Smooth muscle cell (in vitro differentiated cells): ENCODE measurements at regions not wholly inside any gene's neighbourhood (a gene's known extent, or its start where the extent isn't known, plus 50 kb on each side); places are given as distances from the start of the nearest gene placed in this dataset.

Source experiments
- DNase-seq: peaks from one replicate; lab custom pipeline; 2025; ENCODE audit not compliant: unreplicated experiment; lab: John Stamatoyannopoulos, UW
- H2AFZ ChIP-seq: fragments of 200-600 bp; sonication (generic); 2 replicates; pipeline ENCODE4 v1.6.0; 2016; ENCODE audit warnings: antibody characterized with exemption, low read depth, mild to moderate bottlenecking
- H3F3A ChIP-seq: fragments of 200-600 bp; sonication (generic); 2 replicates; pipeline ENCODE4 v1.6.0; 2017; ENCODE audit warnings: antibody characterized with exemption, low read depth
- H3K27ac ChIP-seq: fragments of 200-600 bp; sonication (generic); 2 replicates; pipeline ENCODE4 v1.5.1; 2016; ENCODE audit warnings: low read depth, mild to moderate bottlenecking
- H3K27me3 ChIP-seq: fragments of 200-600 bp; sonication (generic); 2 replicates; pipeline ENCODE4 v1.6.1; 2016; ENCODE audit warnings: low read depth, mild to moderate bottlenecking
- H3K36me3 ChIP-seq: fragments of 200-600 bp; sonication (generic); 2 replicates; pipeline ENCODE4 v1.5.1; 2016; ENCODE audit warnings: low read depth
- H3K4me1 ChIP-seq: fragments of 200-600 bp; sonication (generic); 2 replicates; pipeline ENCODE4 v1.5.1; 2016; ENCODE audit warnings: low read depth
- H3K4me2 ChIP-seq: fragments of 200-600 bp; sonication (generic); 2 replicates; pipeline ENCODE4 v1.6.0; 2016; ENCODE audit warnings: mild to moderate bottlenecking
- H3K4me3 ChIP-seq: fragments of 200-600 bp; sonication (generic); 2 replicates; pipeline ENCODE4 v1.5.1; 2016; ENCODE audit warnings: mild to moderate bottlenecking
- H3K79me2 ChIP-seq: fragments of 200-600 bp; sonication (generic); 2 replicates; pipeline ENCODE4 v1.6.0; 2016; ENCODE audit warnings: low read depth, mild to moderate bottlenecking
- H3K9ac ChIP-seq: fragments of 200-600 bp; sonication (generic); 2 replicates; pipeline ENCODE4 v1.6.0; 2016; ENCODE audit warnings: low read depth
- H3K9me3 ChIP-seq: fragments of 200-600 bp; sonication (generic); replicated peaks from 2 replicates; pipeline ENCODE4 v1.5.1; 2016; ENCODE audit warnings: low read depth
- H4K20me1 ChIP-seq: fragments of 200-600 bp; sonication (generic); 2 replicates; pipeline ENCODE4 v1.6.0; 2016; ENCODE audit warnings: low read depth
- CTCF ChIP-seq: fragments of 200-600 bp; sonication (generic); IDR thresholded peaks from 2 replicates; pipeline ENCODE4 v1.5.1; 2017; ENCODE audit warnings: borderline replicate concordance, mild to moderate bottlenecking, antibody characterized with exemption; ENCODE audit not compliant: insufficient read depth, poor library complexity, severe bottlenecking
- WGBS: methylation state at CpG from one replicate; pipeline ENCODE4 v1.1.7; 2016; ENCODE audit warnings: low lambda C conversion rate; 5-methylcytosine and 5-hydroxymethylcytosine counted together

- H3K79me2 ChIP-seq = no peaks in the 10 kb centered on the region
- TF ChIP-seq CTCF = no peak
- H3K27ac ChIP-seq = no peak overlapping the region
- no peaks in the 10 kb centered on the region for H3K27me3 ChIP-seq
- H3K9me3 ChIP-seq = no peaks in the 10 kb centered on the region
- H3K4me1 ChIP-seq = no peaks in the 10 kb centered on the region
- no peak overlapping the region for H3K4me3 ChIP-seq
- no peaks in the 10 kb centered on the region for H4K20me1 ChIP-seq
- no peaks in the 10 kb centered on the region for H3K36me3 ChIP-seq
- H3F3A ChIP-seq = no peaks in the 10 kb centered on the region
- H3K4me2 ChIP-seq = no peak overlapping the region
- WGBS = 89% methylated on average over 3 of the region's 3 CpGs
- H2AFZ ChIP-seq = no peak overlapping the region
- H3K9ac ChIP-seq = no peak overlapping the region
- no peak for DNase-seq
Observed at GRCh38 chrX:20609916-20610415, 343.3 kb upstream of the RPS6KA3 start.

- no peak for TF ChIP-seq CTCF
- DNase-seq = no peak
- Histone ChIP-seq H3K4me2 (no peak overlapping the region), H3K4me1 (no peaks in the 10 kb centered on the region), H2AFZ (no peak overlapping the region), H3K36me3 (no peaks in the 10 kb centered on the region), H3K9ac (no peak overlapping the region), H3K27ac (no peak overlapping the region), H3K27me3 (no peaks in the 10 kb centered on the region), H4K20me1 (no peaks in the 10 kb centered on the region), H3K4me3 (no peak overlapping the region), H3K9me3 (no peaks in the 10 kb centered on the region), H3F3A (no peaks in the 10 kb centered on the region), H3K79me2 (no peaks in the 10 kb centered on the region)
- 78% methylated on average over 4 of the region's 4 CpGs for WGBS
Observed at GRCh38 chrX:20606831-20607230, 340.1 kb upstream of the RPS6KA3 start.

GRCh38 chrX:20596856-20597255 is 330.1 kb upstream of the RPS6KA3 start:
- Histone ChIP-seq H2AFZ (no peak overlapping the region), H3K4me2 (peak overlapping the region; percentile 48), H3K9me3 (no peaks in the 10 kb centered on the region), H3K27ac (peak overlapping the region; percentile 60), H4K20me1 (no peaks in the 10 kb centered on the region), H3K79me2 (no peaks in the 10 kb centered on the region), H3K36me3 (no peaks in the 10 kb centered on the region), H3K4me3 (no peak overlapping the region), H3K27me3 (no peaks in the 10 kb centered on the region), H3K9ac (no peak overlapping the region), H3F3A (no peaks in the 10 kb centered on the region), H3K4me1 (no peaks in the 10 kb centered on the region)
- DNase-seq = no peak
- no peak for TF ChIP-seq CTCF
- WGBS = 44% methylated on average over 2 of the region's 2 CpGs

GRCh38 chrX:20595928-20596575 is 329.3 kb upstream of the RPS6KA3 start:
- peak overlapping the region; percentile 48 for H3K4me2 ChIP-seq
- no peaks in the 10 kb centered on the region for H3K27me3 ChIP-seq
- peak overlapping the region; percentile 60 for H3K27ac ChIP-seq
- no peaks in the 10 kb centered on the region for H3K79me2 ChIP-seq
- H3K4me3 ChIP-seq = no peak overlapping the region
- no peak for DNase-seq
- WGBS = 53% methylated on average over 6 of the region's 6 CpGs
- no peaks in the 10 kb centered on the region for H3F3A ChIP-seq
- no peak overlapping the region for H2AFZ ChIP-seq
- H3K4me1 ChIP-seq = no peaks in the 10 kb centered on the region
- H4K20me1 ChIP-seq = no peaks in the 10 kb centered on the region
- H3K9me3 ChIP-seq = no peaks in the 10 kb centered on the region
- H3K9ac ChIP-seq = no peak overlapping the region
- no peaks in the 10 kb centered on the region for H3K36me3 ChIP-seq
- no peak for TF ChIP-seq CTCF
